HG03066 (cell line): ENCODE measurements at regions not wholly inside any gene's neighbourhood (a gene's known extent, or its start where the extent isn't known, plus 50 kb on each side); places are given as distances from the start of the nearest gene placed in this dataset.

Experiments
- ATAC-seq: cut with Tn5 transposase; IDR thresholded peaks from one replicate; pipeline ENCODE4 v1.9.1; 2021; ENCODE audit warnings: low read depth; ENCODE audit not compliant: unreplicated experiment

DNA sequence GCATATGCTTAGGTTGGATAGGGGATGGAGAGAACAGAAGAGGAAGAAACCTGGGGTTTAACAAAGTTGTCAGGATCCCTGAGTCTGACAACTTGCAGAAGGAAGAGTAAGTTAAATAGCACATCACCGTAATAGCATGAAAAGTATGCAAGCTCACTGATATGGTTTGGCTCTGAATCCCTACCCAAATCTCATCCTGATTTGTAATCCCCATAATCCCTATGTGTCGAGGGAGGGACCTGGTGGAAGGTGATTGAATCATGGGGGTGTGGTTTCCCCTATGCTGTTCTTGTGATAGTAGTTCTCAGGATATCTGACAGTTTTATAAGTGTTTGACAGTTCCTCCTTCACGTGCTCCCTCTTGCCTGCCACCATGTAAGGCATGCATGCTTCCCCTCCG lies 193.3 kb downstream of the PSAT1 start:
- ATAC-seq, result no peak

DNA sequence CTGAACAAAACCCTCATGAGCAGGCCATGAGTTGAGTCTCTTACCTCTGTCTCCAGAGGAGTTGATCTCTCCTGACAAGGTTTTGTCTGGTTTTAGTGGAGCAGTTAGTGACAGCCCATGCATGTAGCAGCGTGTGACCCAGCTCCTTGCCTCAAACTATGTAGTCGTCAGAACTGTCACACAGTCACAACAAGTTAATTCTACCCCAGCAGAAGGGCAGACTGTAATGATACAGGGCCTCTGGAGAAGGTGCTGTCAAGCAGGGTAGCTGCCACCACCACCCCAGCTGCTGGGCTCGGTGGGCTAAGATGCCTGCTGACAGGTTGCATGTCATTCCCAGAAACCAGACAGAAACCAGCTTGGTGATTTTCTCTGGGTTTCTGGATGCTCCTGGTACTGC lies 194.5 kb downstream of the PSAT1 start:
- ATAC-seq, result no peak

GRCh38 chr9:78493166-78493742 lies 196.3 kb downstream of the PSAT1 start:
- ATAC-seq, result no peak

DNA sequence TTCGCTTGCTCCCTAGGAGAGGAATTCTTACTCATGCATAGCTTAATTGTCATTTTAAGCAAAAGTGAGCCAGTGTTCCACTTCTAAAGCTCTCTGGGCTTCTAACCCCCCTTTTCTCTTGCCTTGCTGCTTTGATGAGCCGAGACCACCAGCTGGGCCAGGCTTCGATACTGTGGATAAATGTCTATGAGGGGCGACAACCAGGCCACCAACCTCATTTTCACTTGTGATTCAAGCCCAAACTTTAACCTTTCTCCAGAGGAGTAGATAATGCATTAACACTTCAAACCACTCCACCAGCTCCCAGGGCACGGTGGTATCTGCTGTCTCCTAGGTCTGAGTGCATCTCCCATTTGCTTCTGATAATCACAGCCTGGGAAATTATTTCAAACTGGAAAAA lies 205.6 kb downstream of the PSAT1 start:
- no peak for ATAC-seq

- no peak for ATAC-seq
Observed at GRCh38 chr9:78505546-78505945, 208.6 kb downstream of the PSAT1 start.

DNA sequence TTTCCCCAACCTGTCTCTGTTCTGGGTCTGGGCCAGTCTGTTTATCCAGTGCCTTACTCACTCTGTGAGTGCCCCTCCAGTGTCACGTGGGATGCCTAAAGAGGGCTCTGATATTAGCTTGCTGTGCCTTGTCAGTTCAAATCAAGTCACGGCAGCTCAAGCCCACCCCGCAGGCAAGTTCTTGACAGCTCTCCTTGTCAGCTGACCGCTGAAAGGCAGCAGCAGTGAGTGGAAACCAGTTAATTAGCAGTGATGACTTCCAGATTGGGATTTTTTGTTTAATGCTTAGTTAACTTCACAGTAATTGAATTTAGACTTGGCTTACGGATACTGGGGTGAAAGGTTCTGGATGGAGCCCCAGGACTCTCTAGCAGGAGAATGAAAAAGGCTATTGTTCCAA lies 210.1 kb downstream of the PSAT1 start:
- no peak for ATAC-seq

DNA sequence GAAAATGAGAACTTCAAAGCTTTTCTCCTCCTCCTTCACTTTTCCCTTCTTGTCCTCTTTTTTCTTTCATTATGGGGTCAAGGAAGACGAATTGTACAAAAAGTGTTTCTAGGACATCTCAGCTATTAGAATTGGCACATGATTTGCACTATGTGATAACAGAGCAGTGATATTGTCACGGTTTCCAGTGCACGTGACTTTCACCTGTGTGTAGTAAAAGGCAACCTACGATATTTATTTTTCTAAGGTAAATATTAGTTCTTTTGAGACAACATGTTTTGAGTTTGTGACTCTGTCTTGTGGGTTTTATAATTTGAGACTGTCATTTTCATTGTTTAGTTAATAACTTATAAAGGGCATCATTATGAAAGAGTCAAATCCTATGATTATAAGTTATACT lies 213.1 kb downstream of the PSAT1 start:
- ATAC-seq, result no peak

- no peak for ATAC-seq
Observed at GRCh38 chr9:78515108-78515507, 218.2 kb downstream of the PSAT1 start.

- ATAC-seq, result no peak
Observed at GRCh38 chr9:78519786-78520185, 222.9 kb downstream of the PSAT1 start.

DNA sequence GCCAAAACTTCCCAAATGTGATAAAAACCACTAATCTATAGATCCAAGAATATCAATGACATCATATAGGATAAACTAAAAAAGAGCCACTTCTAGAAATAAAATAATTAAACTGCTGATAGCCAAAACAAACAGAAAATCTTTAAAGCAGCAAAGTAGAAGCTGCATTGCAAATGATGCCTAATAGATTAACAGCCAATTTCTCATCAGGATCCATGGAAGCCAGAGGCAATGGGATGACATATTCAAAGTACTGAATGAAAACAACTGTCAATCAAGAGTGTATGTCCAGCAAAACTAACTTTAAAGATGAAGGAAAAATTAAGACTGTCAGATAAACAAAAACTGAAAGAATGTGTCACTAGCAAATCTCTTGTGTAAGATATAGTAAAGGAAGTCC lies 224.8 kb downstream of the PSAT1 start:
- no peak for ATAC-seq

- no peak for ATAC-seq
Observed at GRCh38 chr9:78525986-78526560, 229.1 kb downstream of the PSAT1 start.

- ATAC-seq, result no peak
Observed at GRCh38 chr9:78533500-78533899, 236.6 kb downstream of the PSAT1 start.

DNA sequence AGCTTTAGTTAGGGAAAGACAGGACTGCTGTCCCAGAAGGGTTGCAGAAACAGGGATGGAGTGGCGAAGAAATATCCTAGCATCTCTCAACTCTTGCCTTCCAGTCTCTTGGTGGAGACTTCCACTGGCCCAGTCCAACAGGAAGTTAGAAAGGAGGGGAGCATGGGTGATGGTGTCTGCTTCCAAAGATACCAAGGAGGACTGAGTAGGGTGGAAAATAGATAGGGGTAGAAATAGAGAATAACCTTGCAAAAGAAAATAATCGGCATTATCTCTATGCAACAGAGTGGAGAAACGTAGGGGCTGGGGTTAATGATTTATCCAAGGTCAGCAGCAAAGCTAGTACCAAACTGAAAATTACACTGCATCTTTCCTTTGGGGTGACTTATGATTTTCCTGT lies 242.3 kb downstream of the PSAT1 start:
- no peak for ATAC-seq

- no peak for ATAC-seq
Observed at GRCh38 chr9:78539904-78540303, 243.0 kb downstream of the PSAT1 start.

GRCh38 chr9:78541868-78542443 lies 245.0 kb downstream of the PSAT1 start:
- no peak for ATAC-seq

DNA sequence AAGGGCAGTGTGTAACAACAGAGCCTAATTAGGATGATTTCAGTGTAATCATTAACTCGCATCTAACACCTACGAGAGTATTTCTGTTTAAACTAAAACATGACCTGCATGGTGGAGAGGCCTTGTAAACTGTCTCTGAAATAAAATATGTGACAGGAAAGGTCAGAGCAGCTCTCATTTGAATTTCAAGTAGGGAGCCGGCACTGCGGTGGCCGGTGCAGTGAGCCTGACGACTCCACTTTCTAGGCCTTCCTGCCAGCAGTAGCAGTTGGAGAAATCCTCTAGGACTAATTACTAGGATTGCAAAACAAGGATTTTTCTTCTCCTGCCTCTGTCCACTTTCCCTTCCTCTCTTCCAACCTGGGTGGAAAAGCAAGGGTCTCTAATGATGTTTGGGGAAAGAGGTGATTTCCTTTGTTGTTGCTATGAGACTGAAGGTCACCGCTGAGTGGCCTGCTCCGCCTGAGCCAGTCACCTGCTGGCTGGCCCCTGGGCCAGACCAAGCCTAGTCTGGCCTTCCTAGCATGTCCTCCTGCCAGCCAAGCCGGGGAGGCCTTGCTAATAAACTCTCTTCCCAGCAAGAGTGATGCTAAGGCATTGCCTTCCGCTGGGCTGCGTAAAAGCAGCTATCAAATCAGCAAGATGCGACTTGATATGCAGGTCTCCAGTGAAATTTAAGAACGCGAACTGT lies 245.7 kb downstream of the PSAT1 start:
- no peak for ATAC-seq

GRCh38 chr9:78543353-78543752 lies 246.4 kb downstream of the PSAT1 start:
- ATAC-seq, result no peak

DNA sequence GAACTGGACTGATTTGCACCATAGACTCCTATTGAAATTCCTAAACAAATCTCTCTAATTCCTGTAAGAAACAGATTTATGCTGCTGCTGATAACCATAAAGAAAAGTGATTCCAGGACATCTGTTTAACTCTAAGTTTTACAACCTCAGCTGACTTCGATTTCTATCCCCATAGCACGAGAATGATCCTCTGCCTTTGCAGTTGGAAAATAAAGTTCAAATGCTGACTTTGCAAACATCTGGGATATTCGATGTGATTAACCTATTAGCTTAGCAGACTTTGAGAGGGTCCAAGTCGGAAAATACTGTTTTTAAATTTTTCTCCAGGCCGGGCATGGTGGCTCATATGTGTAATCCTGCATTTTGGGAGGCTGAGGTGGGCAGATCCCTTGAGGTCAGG lies 247.3 kb downstream of the PSAT1 start:
- ATAC-seq, result no peak

DNA sequence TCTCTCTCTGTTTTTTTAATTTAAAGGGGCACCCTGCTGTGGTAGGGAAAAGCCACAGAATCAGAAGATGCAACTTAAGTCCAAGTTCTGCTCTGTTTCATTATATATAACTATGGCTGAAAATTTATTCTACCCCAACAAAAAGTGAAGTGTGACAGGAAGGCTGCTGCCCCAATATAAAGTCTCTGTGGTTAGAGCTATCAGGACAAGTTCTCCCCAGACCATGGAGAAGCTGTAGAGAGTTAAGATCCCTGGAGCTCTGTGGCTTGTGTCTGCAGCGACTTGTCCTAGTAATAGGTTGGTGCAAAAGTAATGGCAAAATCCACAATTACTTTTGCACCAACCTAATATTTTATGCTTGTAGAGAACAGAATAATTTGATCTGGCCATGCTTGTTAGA lies 250.9 kb downstream of the PSAT1 start:
- ATAC-seq, result no peak

DNA sequence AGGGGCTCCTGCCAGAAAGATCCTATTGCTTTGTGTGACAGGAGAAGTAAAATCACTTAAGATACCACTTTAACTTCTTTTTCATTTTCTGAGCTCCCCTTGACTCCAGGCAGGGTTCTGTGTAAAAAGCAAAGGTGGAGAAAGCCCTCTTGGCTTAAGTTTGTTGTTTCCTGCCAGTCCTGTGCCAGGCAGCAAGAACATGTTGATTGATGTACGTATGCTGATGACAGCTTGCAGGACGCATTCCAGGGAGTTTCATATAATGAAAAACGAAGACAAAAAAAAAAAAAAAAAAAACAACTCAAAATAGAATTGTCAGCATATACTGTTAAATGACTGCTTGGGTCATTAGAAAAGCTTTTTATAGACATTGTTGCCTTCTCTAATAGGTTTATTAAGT lies 251.7 kb downstream of the PSAT1 start:
- ATAC-seq, result no peak

DNA sequence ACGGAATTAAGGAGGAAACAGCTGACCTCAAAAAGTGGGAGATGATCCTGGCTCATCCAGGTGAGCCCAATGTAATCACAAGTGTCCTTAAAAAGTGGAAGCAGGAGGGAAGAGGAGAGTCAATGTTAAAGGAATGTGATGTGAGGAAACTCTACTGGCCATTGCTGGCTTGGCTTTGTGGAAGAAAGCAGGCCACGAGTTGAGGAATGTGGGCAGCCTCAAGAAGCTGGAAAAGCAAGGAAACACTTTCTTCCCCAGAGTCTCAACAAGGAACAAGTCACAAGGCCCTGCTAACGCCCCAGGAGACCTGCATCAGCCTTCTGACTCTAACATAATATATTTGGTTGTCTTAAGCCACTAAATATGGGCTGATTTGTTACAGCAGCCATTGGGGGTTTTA lies 252.8 kb downstream of the PSAT1 start:
- ATAC-seq, result no peak

DNA sequence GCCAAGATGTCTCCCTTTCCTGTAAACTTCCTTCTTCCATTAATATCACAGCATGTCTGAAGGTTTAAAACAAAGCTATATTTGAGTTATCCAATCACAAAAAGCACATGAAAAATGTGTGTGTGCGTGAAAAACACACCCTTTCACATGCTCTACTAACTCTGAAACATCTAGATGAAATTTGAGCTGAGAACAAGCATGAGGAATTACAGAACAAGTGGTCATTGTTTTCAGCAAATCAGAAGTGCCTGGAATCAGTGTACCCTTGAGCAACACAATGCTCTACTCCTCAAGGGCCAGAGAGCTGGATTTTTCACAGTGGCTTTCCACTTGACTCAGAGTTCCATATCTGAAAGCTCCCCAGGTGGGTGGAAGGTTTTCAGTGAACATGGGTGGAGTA lies 255.9 kb downstream of the PSAT1 start:
- ATAC-seq, result no peak
